ENCODE measurements at regions not wholly inside any gene's neighbourhood (a gene's known extent, or its start where the extent isn't known, plus 50 kb on each side); places are given as distances from the start of the nearest gene placed in this dataset.

DNA sequence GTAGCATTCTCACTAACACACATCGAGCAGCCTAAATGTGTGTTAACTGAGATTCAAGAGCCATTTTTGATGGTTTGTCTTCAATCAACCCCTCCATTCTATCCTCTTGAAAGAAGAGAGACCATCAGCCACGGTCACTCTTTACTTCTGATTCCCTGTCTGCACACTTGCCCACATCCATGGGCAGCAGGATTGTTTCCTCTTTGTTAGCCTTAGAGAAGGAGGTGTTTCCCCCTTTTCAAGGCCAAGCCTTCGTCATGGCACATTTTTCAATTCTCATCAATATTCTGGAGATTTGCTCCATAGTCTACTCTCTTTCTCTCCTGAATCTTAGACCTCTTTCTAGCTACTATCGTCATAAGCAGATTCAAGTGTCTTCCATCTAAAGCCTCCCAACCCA lies 522.4 kb upstream of the NAALADL2 start:
- Histone ChIP-seq H3K36me3 (no peaks in the 10 kb centered on the region), H3K4me1 (peaks cover 0 to 15% (median 0%) of the 10 kb centered on the region in 9 donors), H3K4me3 (no peak overlapping the region), H3K9me3 (no peaks in the 10 kb centered on the region), H3K27ac (peak overlapping the region in 1 of 10 donors; percentile 70), H3K27me3 (no peaks in the 10 kb centered on the region)
- 81 to 89% methylated on average over 4 of the region's 4 CpGs for WGBS, 2 donors
- ATAC-seq (no peak), DNase-seq (no peak)
- intact Hi-C loops (cut with DNase I) = no loop called here
- TF ChIP-seq, protein P1, sequence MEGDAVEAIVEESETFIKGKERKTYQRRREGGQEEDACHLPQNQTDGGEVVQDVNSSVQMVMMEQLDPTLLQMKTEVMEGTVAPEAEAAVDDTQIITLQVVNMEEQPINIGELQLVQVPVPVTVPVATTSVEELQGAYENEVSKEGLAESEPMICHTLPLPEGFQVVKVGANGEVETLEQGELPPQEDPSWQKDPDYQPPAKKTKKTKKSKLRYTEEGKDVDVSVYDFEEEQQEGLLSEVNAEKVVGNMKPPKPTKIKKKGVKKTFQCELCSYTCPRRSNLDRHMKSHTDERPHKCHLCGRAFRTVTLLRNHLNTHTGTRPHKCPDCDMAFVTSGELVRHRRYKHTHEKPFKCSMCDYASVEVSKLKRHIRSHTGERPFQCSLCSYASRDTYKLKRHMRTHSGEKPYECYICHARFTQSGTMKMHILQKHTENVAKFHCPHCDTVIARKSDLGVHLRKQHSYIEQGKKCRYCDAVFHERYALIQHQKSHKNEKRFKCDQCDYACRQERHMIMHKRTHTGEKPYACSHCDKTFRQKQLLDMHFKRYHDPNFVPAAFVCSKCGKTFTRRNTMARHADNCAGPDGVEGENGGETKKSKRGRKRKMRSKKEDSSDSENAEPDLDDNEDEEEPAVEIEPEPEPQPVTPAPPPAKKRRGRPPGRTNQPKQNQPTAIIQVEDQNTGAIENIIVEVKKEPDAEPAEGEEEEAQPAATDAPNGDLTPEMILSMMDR (IDR thresholded peaks at IDR 0.05) = no peak

DNA sequence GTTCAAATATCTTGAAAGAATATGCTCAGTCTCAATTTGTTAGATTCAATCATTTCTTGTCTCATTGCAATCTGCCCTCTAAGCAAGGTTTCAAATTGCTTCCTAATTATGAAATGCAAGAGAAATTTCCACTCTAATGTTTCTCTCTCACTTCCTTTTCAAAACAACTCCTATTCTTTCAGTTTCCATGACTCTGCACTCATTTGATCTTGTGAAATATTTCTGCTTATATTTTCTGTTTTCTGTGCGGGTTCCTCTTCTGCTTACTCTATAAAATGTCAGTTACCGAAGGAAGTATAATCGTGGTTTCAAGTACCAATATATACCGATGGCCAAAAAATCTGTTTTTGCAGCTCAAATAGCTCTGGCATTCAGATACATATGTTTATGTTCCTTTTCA lies 521.9 kb upstream of the NAALADL2 start:
- Histone ChIP-seq H3K27ac (peak overlapping the region in 1 of 10 donors; percentile 70), H3K9me3 (no peaks in the 10 kb centered on the region), H3K27me3 (no peaks in the 10 kb centered on the region), H3K4me1 (peaks cover 0 to 11% (median 0%) of the 10 kb centered on the region in 9 donors), H3K36me3 (no peaks in the 10 kb centered on the region), H3K4me3 (no peak overlapping the region)
- intact Hi-C loops (cut with DNase I) = no loop called here
- TF ChIP-seq, protein P1 (IDR thresholded peaks at IDR 0.05) = no peak
- ATAC-seq = peak in 3 of 8 donors; percentile 63 to 72 (median 69)
- no peak for DNase-seq
- 70 to 78% methylated on average over 4 of the region's 4 CpGs for WGBS, 2 donors

DNA sequence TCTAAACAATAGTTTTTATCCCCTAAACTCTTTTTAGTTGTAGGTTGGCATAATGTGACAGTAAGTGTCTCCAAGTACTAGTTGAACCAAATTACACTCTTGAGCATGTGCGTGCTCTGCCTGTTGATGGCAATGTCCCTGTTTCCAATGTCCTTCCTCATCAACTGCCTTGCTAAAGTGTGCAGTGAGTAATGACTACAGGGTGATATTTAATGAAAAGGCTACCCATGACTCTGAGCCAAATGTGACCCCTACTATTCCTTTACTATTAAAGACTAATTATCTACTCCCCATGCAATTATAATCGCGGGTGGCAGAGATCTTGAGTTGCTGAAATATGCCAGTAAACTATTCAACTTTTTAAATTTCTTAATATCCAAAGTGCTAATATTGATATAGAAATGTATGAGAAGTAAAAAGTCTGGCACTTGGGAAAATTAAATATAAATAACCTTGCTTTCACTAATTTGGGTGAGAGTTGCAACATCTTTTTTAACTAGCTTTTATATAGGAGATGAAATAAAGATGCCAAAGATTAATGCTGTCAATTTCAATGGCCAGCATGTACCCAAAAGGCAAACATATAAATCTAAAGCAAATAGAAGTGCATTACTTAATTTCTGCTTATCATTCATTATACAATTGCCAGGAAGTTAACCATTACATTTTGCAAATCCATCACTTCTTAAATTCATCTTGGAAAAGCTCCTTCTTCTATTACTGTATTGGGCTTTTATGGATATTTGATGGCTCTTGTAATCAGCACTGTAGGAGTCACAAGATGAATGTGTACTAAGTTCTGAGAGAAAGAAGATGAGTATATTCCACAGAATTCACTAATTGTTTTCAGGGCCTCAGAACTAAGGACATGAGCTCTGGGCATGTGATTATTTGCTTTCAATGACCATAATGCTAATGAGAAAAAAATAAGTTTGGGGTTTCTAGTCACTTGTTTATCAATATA lies 518.2 kb upstream of the NAALADL2 start:
- DNase-seq (no peak), ATAC-seq (no peak)
- no peak overlapping the region for H3K27ac ChIP-seq
- 95 to 98% methylated on average over 3 of the region's 3 CpGs for WGBS, 2 donors
- TF ChIP-seq, protein P1 (IDR thresholded peaks at IDR 0.05) = no peak
- intact Hi-C loops (cut with DNase I) = no loop called here
- H3K9me3 ChIP-seq = no peaks in the 10 kb centered on the region
- H3K4me1 ChIP-seq = peaks cover 0 to 7% (median 0%) of the 10 kb centered on the region in 9 donors
- H3K36me3 ChIP-seq = no peaks in the 10 kb centered on the region
- H3K27me3 ChIP-seq = no peaks in the 10 kb centered on the region
- no peak overlapping the region for H3K4me3 ChIP-seq

DNA sequence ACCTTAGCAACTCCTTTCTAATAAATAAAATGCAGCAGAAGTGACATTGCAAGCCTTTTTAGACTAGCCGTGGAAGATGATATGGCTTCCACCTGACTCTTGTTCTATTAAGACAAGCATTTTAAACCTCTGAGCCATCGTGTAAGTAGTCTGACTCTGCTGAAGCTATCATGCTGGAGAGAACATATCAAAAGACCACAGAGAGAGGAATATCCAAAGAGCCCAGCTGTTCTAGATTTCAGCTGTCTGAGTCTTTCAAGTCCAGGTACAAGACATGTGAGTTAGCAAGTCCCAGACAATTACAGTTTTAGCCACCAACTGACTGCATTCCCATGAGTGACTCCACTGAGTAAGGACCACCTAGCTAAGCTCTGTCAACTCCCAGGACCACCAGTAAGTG lies 517.0 kb upstream of the NAALADL2 start:
- no peak for DNase-seq
- H3K9me3 ChIP-seq = no peaks in the 10 kb centered on the region
- H3K27me3 ChIP-seq = no peaks in the 10 kb centered on the region
- intact Hi-C loops (cut with DNase I) = no loop called here
- peaks cover 0 to 7% (median 0%) of the 10 kb centered on the region in 9 donors for H3K4me1 ChIP-seq
- ATAC-seq = no peak
- H3K4me3 ChIP-seq = no peak overlapping the region
- H3K27ac ChIP-seq = no peak overlapping the region
- TF ChIP-seq, protein P1 (IDR thresholded peaks at IDR 0.05) = no peak
- H3K36me3 ChIP-seq = no peaks in the 10 kb centered on the region
- 72 to 78% methylated on average over 2 of the region's 2 CpGs for WGBS, 2 donors

All from heart right ventricle (tissue), 16 donors.